ENCODE measurements at regions not wholly inside any gene's neighbourhood (a gene's known extent, or its start where the extent isn't known, plus 50 kb on each side); places are given as distances from the start of the nearest gene placed in this dataset.
"Not testable (repeated sequence)": the region's sequence is repeated elsewhere in the genome, so short reads cannot be mapped to it uniquely, and the experiment has no call there.

GRCh38 chr6:165159460-165159859 lies 149.9 kb downstream of the C6orf118 start:
- H3K36me3 ChIP-seq (ENCODE audit: control insufficient read depth, low read length): no peaks in the 10 kb centered on the region
- no peaks in the 10 kb centered on the region for H3F3A ChIP-seq (ENCODE audit: control insufficient read depth, insufficient read depth)
- no peaks in the 10 kb centered on the region for H3K9me2 ChIP-seq (replicated peaks; ENCODE audit: control insufficient read depth, low read length)
- no peaks in the 10 kb centered on the region for H3K4me1 ChIP-seq (ENCODE audit: control insufficient read depth, low read length)
- H3K27me3 ChIP-seq (ENCODE audit: control insufficient read depth, low read length): no peaks in the 10 kb centered on the region
- no peaks in the 10 kb centered on the region for H3K79me2 ChIP-seq (ENCODE audit: control insufficient read depth, low read length)
- no peak overlapping the region for H3K4me2 ChIP-seq (ENCODE audit: low read length)
- no peak overlapping the region for H3K27ac ChIP-seq (ENCODE audit: low read depth, low read length)
- peaks cover 3% of the 10 kb centered on the region; the same call in 1 of the 2 replicates for H3K9me3 ChIP-seq (ENCODE audit: control insufficient read depth, insufficient read depth, low read length)
- no peak overlapping the region for H3K4me3 ChIP-seq (ENCODE audit: low read length)
- H4K20me1 ChIP-seq (ENCODE audit: control insufficient read depth, insufficient read depth, low read depth, low read length): no peaks in the 10 kb centered on the region
- TF ChIP-seq CTCF (IDR thresholded peaks at IDR 0.05; ENCODE audit: low read depth, low read length, poor library complexity, severe bottlenecking): no peak
- TF ChIP-seq EZH2phosphoT487 (IDR thresholded peaks at IDR 0.05; ENCODE audit: borderline replicate concordance, low read length): no peak

GRCh38 chr6:165146456-165146855 lies 162.9 kb downstream of the C6orf118 start:
- no peak overlapping the region for H3K4me3 ChIP-seq (ENCODE audit: low read length)
- TF ChIP-seq CTCF (IDR thresholded peaks at IDR 0.05; ENCODE audit: low read depth, low read length, poor library complexity, severe bottlenecking) (no peak), EZH2phosphoT487 (IDR thresholded peaks at IDR 0.05; ENCODE audit: borderline replicate concordance, low read length) (no peak)
- no peaks in the 10 kb centered on the region for H3K9me3 ChIP-seq (ENCODE audit: control insufficient read depth, insufficient read depth, low read length)
- H4K20me1 ChIP-seq (ENCODE audit: control insufficient read depth, insufficient read depth, low read depth, low read length): no peaks in the 10 kb centered on the region
- H3K4me2 ChIP-seq (ENCODE audit: low read length): no peak overlapping the region
- no peaks in the 10 kb centered on the region for H3K27me3 ChIP-seq (ENCODE audit: control insufficient read depth, low read length)
- H3K36me3 ChIP-seq (ENCODE audit: control insufficient read depth, low read length): no peaks in the 10 kb centered on the region
- H3K9me2 ChIP-seq (replicated peaks; ENCODE audit: control insufficient read depth, low read length): no peaks in the 10 kb centered on the region
- H3K79me2 ChIP-seq (ENCODE audit: control insufficient read depth, low read length): no peaks in the 10 kb centered on the region
- no peak overlapping the region for H3K27ac ChIP-seq (ENCODE audit: low read depth, low read length)
- H3F3A ChIP-seq (ENCODE audit: control insufficient read depth, insufficient read depth): no peaks in the 10 kb centered on the region
- no peaks in the 10 kb centered on the region for H3K4me1 ChIP-seq (ENCODE audit: control insufficient read depth, low read length)

GRCh38 chr6:165135889-165136288 lies 173.5 kb downstream of the C6orf118 start:
- no peaks in the 10 kb centered on the region for H3K79me2 ChIP-seq (ENCODE audit: control insufficient read depth, low read length)
- no peak overlapping the region for H3K27ac ChIP-seq (ENCODE audit: low read depth, low read length)
- no peaks in the 10 kb centered on the region for H3K9me2 ChIP-seq (replicated peaks; ENCODE audit: control insufficient read depth, low read length)
- H3K36me3 ChIP-seq (ENCODE audit: control insufficient read depth, low read length): no peaks in the 10 kb centered on the region
- no peak for TF ChIP-seq EZH2phosphoT487 (IDR thresholded peaks at IDR 0.05; ENCODE audit: borderline replicate concordance, low read length)
- TF ChIP-seq CTCF (IDR thresholded peaks at IDR 0.05; ENCODE audit: low read depth, low read length, poor library complexity, severe bottlenecking): no peak
- no peaks in the 10 kb centered on the region for H3K4me1 ChIP-seq (ENCODE audit: control insufficient read depth, low read length)
- H4K20me1 ChIP-seq (ENCODE audit: control insufficient read depth, insufficient read depth, low read depth, low read length): no peaks in the 10 kb centered on the region
- no peaks in the 10 kb centered on the region for H3K27me3 ChIP-seq (ENCODE audit: control insufficient read depth, low read length)
- H3K4me3 ChIP-seq (ENCODE audit: low read length): no peak overlapping the region
- H3F3A ChIP-seq (ENCODE audit: control insufficient read depth, insufficient read depth): no peaks in the 10 kb centered on the region
- H3K9me3 ChIP-seq (ENCODE audit: control insufficient read depth, insufficient read depth, low read length): no peaks in the 10 kb centered on the region
- no peak overlapping the region for H3K4me2 ChIP-seq (ENCODE audit: low read length)

DNA sequence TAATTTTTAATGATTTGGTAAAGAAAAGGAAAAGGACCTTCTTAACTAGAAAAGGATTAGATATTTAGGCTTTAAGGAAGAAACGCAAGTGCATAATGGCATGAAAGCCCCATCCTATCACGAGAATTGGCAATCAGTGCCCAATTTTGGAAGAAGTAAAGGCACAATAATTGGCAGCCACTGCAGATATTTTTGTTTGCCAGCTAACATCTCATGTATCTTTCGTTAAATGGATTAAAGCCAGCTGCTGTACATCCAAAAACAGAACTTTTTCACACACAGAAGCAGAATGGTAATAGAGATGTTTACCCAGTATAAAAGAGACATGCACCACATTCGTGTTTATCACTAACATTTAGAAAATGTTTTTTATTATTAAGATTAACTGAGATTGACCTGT lies 180.3 kb downstream of the C6orf118 start:
- Histone ChIP-seq H3K4me3 (ENCODE audit: low read length) (no peak overlapping the region), H3F3A (ENCODE audit: control insufficient read depth, insufficient read depth) (no peaks in the 10 kb centered on the region), H3K4me2 (ENCODE audit: low read length) (no peak overlapping the region), H3K4me1 (ENCODE audit: control insufficient read depth, low read length) (no peaks in the 10 kb centered on the region), H3K27me3 (ENCODE audit: control insufficient read depth, low read length) (no peaks in the 10 kb centered on the region), H3K27ac (ENCODE audit: low read depth, low read length) (no peak overlapping the region), H3K9me3 (ENCODE audit: control insufficient read depth, insufficient read depth, low read length) (no peaks in the 10 kb centered on the region), H4K20me1 (ENCODE audit: control insufficient read depth, insufficient read depth, low read depth, low read length) (no peaks in the 10 kb centered on the region), H3K36me3 (ENCODE audit: control insufficient read depth, low read length) (no peaks in the 10 kb centered on the region), H3K9me2 (replicated peaks; ENCODE audit: control insufficient read depth, low read length) (no peaks in the 10 kb centered on the region), H3K79me2 (ENCODE audit: control insufficient read depth, low read length) (no peaks in the 10 kb centered on the region)
- TF ChIP-seq EZH2phosphoT487 (IDR thresholded peaks at IDR 0.05; ENCODE audit: borderline replicate concordance, low read length) (no peak), CTCF (IDR thresholded peaks at IDR 0.05; ENCODE audit: low read depth, low read length, poor library complexity, severe bottlenecking) (no peak)

- H3K79me2 ChIP-seq (ENCODE audit: control insufficient read depth, low read length); H3K9me2 ChIP-seq (replicated peaks; ENCODE audit: control insufficient read depth, low read length); H3K4me2 ChIP-seq (ENCODE audit: low read length); H3K4me1 ChIP-seq (ENCODE audit: control insufficient read depth, low read length); H3K4me3 ChIP-seq (ENCODE audit: low read length); H3K27ac ChIP-seq (ENCODE audit: low read depth, low read length); H3K9me3 ChIP-seq (ENCODE audit: control insufficient read depth, insufficient read depth, low read length); H3K36me3 ChIP-seq (ENCODE audit: control insufficient read depth, low read length); H4K20me1 ChIP-seq (ENCODE audit: control insufficient read depth, insufficient read depth, low read depth, low read length); H3F3A ChIP-seq (ENCODE audit: control insufficient read depth, insufficient read depth); H3K27me3 ChIP-seq (ENCODE audit: control insufficient read depth, low read length): not testable (repeated sequence)
These were observed 181.7 kb downstream of the C6orf118 start for GRCh38 chr6:165127743-165128142.
